ENCODE measurements at regions not wholly inside any gene's neighbourhood (a gene's known extent, or its start where the extent isn't known, plus 50 kb on each side); places are given as distances from the start of the nearest gene placed in this dataset.

DNA sequence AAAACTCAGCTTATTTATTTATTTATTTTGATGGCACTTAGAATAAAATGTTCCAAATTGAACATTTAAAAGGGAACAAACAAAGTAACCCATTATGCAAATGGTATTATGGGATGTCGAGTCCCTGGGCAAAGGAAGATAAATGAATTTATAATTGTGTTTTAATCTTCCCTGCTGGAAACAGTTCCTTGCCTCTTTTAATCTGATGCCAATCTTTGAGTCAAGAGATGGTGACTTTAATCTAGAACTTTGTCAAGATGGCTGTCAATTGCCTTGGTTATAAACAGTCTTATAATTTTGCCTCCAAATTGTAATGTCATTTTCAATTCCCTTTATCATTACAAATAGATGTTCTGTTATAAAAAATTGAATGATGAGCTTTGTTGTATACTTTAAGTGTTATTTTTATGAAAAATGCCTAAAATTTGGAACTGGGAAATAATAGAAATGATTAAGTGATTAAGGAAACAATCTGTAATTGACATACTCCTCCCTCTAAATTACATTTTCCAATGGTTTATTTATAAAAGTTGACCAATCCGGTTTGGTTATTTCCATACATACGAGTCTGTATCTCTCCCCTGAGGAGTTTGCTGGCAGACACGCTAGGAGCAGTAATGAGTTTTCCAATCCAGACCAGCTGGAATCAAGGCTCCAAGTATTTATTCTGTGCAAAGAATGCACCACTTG lies 134.9 kb upstream of the FRMD6 start:
- no peak for TF ChIP-seq POLR2A (IDR thresholded peaks at IDR 0.05)
- TF ChIP-seq, protein P1, sequence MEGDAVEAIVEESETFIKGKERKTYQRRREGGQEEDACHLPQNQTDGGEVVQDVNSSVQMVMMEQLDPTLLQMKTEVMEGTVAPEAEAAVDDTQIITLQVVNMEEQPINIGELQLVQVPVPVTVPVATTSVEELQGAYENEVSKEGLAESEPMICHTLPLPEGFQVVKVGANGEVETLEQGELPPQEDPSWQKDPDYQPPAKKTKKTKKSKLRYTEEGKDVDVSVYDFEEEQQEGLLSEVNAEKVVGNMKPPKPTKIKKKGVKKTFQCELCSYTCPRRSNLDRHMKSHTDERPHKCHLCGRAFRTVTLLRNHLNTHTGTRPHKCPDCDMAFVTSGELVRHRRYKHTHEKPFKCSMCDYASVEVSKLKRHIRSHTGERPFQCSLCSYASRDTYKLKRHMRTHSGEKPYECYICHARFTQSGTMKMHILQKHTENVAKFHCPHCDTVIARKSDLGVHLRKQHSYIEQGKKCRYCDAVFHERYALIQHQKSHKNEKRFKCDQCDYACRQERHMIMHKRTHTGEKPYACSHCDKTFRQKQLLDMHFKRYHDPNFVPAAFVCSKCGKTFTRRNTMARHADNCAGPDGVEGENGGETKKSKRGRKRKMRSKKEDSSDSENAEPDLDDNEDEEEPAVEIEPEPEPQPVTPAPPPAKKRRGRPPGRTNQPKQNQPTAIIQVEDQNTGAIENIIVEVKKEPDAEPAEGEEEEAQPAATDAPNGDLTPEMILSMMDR (IDR thresholded peaks at IDR 0.05) = no peak
- no peak for DNase-seq (ENCODE audit: low spot score in 2 of 2)
- H3K4me3 ChIP-seq (ENCODE audit: low read depth, poor library complexity, severe bottlenecking) = no peak overlapping the region
- intact Hi-C loops (cut with DNase I; ENCODE audit: low total_unique reads) = no loop called here
- 20 to 31% methylated on average over 4 of the region's 4 CpGs for WGBS, 2 donors

DNA sequence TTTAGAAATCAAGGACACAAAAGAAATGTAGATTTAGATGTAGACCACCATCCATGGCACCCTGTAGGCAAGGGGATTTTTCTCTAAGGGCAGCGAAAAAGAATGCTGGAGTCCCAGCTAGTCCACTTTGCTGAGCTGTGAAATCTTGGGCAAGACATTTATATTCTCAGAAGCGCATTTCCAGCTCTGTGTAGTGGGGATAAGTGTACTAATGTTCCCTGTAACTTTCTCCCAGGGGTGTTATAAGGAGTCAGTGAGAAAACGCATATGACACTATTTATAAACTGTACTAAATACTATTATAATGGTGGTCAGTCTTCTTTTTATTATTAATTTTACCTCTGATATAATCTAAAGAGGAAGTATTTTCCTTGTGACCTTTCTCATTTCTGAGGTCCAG lies 133.4 kb upstream of the FRMD6 start:
- TF ChIP-seq, protein P1 (IDR thresholded peaks at IDR 0.05) = no peak
- TF ChIP-seq POLR2A (IDR thresholded peaks at IDR 0.05) = no peak
- no peak overlapping the region for H3K4me3 ChIP-seq (ENCODE audit: low read depth, poor library complexity, severe bottlenecking)
- intact Hi-C loops (cut with DNase I; ENCODE audit: low total_unique reads) = no loop called here
- no peak for DNase-seq (ENCODE audit: low spot score in 2 of 2)
- WGBS, 2 donors = 78 to 88% methylated on average over 3 of the region's 3 CpGs

DNA sequence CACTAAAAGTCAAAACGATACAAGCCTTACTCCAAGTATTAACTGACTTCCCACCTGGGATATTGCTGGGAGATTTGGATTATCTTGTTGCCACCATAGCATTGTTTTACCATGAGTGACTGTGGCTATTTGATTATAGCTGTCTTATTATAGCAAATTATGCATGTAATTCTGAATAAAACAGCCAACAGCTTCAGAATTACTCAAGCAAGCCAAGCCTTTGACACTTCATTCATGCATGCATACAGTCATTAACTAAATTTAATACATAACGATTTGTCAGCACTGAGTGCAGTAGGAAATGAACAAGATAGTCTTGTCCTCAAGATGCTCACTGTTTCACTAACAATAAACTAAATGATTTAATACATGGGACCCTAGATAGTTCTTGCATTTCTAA lies 133.0 kb upstream of the FRMD6 start:
- 69 to 78% methylated on average over 2 of the region's 2 CpGs for WGBS, 2 donors
- no peak for TF ChIP-seq POLR2A (IDR thresholded peaks at IDR 0.05)
- TF ChIP-seq, protein P1 (IDR thresholded peaks at IDR 0.05) = no peak
- no peak for DNase-seq (ENCODE audit: low spot score in 2 of 2)
- intact Hi-C loops (cut with DNase I; ENCODE audit: low total_unique reads) = no loop called here
- no peak overlapping the region for H3K4me3 ChIP-seq (ENCODE audit: low read depth, poor library complexity, severe bottlenecking)

DNA sequence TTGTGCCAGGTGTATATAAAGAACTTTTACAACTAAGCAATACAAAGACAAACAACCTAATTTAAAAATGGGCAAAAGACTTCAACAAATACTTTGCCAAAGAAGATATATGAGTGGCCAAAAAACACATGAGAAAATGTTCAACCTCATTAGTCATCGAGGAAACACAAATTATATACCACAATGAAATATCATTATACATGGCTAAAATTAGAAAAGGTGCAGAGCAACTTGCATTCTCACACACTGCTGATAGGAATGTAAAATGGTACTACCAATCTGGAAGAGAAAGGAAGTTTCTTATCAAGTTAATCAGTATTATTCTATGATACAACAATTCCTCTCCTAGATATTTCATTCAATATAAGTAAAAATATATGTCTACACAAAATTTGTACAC lies 131.6 kb upstream of the FRMD6 start:
- TF ChIP-seq POLR2A (IDR thresholded peaks at IDR 0.05) = no peak
- TF ChIP-seq, protein P1 (IDR thresholded peaks at IDR 0.05) = no peak
- WGBS, 2 donors = 38% methylated on average over 1 of the region's 1 CpG
- H3K4me3 ChIP-seq (ENCODE audit: low read depth, poor library complexity, severe bottlenecking) = no peak overlapping the region
- DNase-seq (ENCODE audit: low spot score in 2 of 2) = no peak
- intact Hi-C loops (cut with DNase I; ENCODE audit: low total_unique reads) = no loop called here

DNA sequence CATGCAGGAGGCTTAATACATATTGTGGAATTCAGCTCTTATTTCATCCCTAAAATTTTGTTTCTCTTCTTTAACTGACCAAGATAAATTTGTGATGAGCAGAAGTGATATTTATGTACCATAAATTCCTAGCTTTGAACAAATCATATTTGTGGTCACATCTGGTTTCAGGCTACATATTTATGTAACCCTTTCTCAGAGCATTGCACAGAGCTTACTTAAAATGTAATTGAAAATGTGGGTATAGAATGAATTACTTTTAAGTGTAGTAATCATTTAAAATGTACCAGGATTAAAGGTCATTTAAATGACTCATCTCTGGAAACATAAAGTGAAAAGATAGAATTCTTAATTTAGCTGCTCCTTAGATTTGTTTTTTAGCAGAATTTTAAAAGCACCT lies 129.9 kb upstream of the FRMD6 start:
- no peak for TF ChIP-seq POLR2A (IDR thresholded peaks at IDR 0.05)
- TF ChIP-seq, protein P1 (IDR thresholded peaks at IDR 0.05) = no peak
- no peak overlapping the region for H3K4me3 ChIP-seq (ENCODE audit: low read depth, poor library complexity, severe bottlenecking)
- intact Hi-C loops (cut with DNase I; ENCODE audit: low total_unique reads) = no loop called here

DNA sequence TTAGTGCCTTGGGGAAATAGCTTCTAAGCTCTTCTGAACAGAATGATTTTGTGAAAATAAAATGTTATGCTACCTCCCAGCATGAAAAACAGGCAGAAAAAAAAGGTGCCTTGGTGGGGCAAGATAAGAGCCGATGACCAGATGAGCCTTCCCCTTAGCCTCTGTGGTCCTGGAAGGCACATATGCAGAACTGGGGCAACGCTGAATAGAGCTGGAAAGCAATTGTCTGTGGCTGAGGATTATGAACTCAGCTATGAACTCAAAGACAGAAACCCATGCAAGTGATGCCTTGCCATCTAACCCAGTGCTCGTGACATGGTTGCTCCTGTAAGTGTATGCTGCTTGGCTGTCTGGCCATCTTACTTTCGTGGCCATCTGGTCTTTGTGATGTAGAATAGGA lies 128.5 kb upstream of the FRMD6 start:
- 83 to 84% methylated on average over 4 of the region's 4 CpGs for WGBS, 2 donors
- intact Hi-C loops (cut with DNase I; ENCODE audit: low total_unique reads) = no loop called here
- DNase-seq (ENCODE audit: low spot score in 2 of 2) = no peak
- no peak overlapping the region for H3K4me3 ChIP-seq (ENCODE audit: low read depth, poor library complexity, severe bottlenecking)
- no peak for TF ChIP-seq POLR2A (IDR thresholded peaks at IDR 0.05)
- TF ChIP-seq, protein P1 (IDR thresholded peaks at IDR 0.05) = no peak

More for the DNA sequence above, 129.9 kb upstream of the FRMD6 start:
- no peak for DNase-seq (ENCODE audit: low spot score in 2 of 2)
